ENCODE measurements at regions not wholly inside any gene's neighbourhood (a gene's known extent, or its start where the extent isn't known, plus 50 kb on each side); places are given as distances from the start of the nearest gene placed in this dataset.
A peak's percentile ranks its signal among the peaks of the same experiment; 100 is the strongest.

DNA sequence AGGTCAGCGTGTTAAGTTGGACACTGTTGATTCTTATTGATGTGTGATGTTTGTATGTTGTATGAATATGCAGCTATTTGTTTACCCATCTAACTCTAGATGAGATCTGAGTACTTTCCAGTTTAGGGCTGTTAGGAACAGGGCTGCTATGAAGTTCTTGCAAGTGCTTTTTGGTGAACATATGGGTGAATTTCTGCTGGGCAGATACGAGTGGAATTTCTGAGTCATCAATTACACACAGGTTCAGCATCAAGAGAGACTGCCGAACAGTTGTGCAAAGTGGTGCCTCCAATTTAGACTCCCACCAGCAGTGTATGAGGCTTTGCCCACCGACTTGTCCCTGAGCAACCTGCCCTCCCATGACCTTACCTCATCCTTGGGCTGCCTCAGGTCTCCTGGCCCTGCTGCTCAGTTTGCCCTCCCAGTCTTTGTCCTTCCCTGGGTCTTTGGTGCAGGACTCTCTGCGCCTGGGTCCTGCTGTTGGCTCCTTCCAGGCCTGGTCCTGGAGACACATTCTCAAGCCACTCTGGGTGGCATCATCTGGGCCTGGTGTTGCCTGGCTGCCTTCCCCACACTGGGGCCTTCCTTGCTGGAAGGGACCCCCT is 343.6 kb downstream of the PTPRU start:
- no peaks in the 10 kb centered on the region for H3K36me3 ChIP-seq
- TF ChIP-seq, protein P1, sequence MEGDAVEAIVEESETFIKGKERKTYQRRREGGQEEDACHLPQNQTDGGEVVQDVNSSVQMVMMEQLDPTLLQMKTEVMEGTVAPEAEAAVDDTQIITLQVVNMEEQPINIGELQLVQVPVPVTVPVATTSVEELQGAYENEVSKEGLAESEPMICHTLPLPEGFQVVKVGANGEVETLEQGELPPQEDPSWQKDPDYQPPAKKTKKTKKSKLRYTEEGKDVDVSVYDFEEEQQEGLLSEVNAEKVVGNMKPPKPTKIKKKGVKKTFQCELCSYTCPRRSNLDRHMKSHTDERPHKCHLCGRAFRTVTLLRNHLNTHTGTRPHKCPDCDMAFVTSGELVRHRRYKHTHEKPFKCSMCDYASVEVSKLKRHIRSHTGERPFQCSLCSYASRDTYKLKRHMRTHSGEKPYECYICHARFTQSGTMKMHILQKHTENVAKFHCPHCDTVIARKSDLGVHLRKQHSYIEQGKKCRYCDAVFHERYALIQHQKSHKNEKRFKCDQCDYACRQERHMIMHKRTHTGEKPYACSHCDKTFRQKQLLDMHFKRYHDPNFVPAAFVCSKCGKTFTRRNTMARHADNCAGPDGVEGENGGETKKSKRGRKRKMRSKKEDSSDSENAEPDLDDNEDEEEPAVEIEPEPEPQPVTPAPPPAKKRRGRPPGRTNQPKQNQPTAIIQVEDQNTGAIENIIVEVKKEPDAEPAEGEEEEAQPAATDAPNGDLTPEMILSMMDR (IDR thresholded peaks at IDR 0.05; ENCODE audit: low read depth, low read length) = no peak
- no peaks in the 10 kb centered on the region for H3K9me3 ChIP-seq (ENCODE audit: severe bottlenecking)
- no peaks in the 10 kb centered on the region for H3K27me3 ChIP-seq (ENCODE audit: insufficient read depth, low read depth, severe bottlenecking)
- no peak overlapping the region for H3K4me3 ChIP-seq (ENCODE audit: low read depth, low read length)
- no peak for DNase-seq
- no peak overlapping the region for H3K27ac ChIP-seq

DNA sequence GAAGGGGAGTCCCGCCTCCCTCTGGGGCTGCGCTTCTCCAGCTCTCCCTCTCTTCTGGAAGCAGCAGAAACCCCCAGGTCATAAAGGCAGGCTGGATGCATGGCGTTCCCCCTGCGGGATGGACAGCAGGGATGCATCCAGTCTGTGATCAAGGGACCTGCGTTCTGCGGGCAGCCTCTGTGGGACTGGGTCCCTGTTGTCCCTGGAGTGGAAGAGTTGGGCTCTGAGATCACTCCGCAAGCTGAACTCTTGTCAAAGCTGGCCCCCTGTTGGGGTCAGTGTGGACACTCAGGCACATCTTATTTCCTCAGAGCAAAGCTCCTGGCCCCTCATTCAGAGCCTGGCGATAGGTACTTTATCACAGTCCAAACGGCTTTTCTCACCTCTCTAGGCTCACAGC is 341.2 kb downstream of the PTPRU start:
- no peaks in the 10 kb centered on the region for H3K9me3 ChIP-seq (ENCODE audit: severe bottlenecking)
- DNase-seq = peak; percentile 21
- H3K4me3 ChIP-seq (ENCODE audit: low read depth, low read length) = no peak overlapping the region
- no peak overlapping the region for H3K27ac ChIP-seq
- no peaks in the 10 kb centered on the region for H3K36me3 ChIP-seq
- H3K27me3 ChIP-seq (ENCODE audit: insufficient read depth, low read depth, severe bottlenecking) = no peaks in the 10 kb centered on the region
- TF ChIP-seq, protein P1 (IDR thresholded peaks at IDR 0.05; ENCODE audit: low read depth, low read length) = peak; percentile 27; the same call in 1 of the 2 replicates

DNA sequence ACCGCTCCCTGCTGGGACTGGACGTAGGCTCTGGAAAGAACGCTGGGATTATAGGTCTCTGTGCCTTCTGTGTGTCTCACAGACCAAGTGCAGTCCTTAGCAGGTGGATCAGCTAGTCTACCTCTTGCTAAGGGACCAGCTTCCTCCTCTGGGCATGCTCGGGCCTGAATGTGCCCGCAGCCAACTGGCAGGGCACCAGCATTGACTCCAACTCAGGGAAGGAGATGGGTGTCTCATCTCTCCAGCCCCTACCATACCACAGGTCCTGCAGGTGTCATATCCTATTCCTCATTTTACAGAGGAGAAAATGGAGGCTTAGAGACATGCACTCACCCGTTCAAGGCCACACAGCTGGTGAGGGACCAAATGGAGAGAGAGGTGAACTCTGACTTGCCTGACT is 340.2 kb downstream of the PTPRU start:
- Histone ChIP-seq H3K27me3 (ENCODE audit: insufficient read depth, low read depth, severe bottlenecking) (no peaks in the 10 kb centered on the region), H3K36me3 (no peaks in the 10 kb centered on the region), H3K27ac (no peak overlapping the region), H3K9me3 (ENCODE audit: severe bottlenecking) (no peaks in the 10 kb centered on the region), H3K4me3 (ENCODE audit: low read depth, low read length) (no peak overlapping the region)
- no peak for DNase-seq
- TF ChIP-seq, protein P1 (IDR thresholded peaks at IDR 0.05; ENCODE audit: low read depth, low read length) = no peak

DNA sequence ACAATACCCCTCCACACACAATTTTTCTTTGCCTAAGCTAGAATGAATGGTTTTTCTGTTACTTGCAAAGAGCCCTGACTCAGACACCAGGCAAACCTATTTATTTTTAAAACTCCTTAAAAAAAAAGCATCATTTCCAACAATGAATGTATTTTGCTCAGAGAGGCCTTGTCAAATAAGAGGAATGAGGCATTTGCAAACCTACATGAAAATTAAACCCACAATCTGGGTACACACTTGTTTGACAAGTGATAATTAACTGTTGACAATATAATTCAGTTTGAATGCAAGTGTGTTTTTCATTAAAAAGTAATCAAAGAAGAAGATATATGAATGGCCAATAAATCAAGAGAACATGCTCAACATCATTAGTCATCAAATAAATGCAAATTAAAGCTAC is 339.5 kb downstream of the PTPRU start:
- no peak for DNase-seq
- TF ChIP-seq, protein P1 (IDR thresholded peaks at IDR 0.05; ENCODE audit: low read depth, low read length) = no peak
- H3K27me3 ChIP-seq (ENCODE audit: insufficient read depth, low read depth, severe bottlenecking) = no peaks in the 10 kb centered on the region
- H3K36me3 ChIP-seq = no peaks in the 10 kb centered on the region
- no peaks in the 10 kb centered on the region for H3K9me3 ChIP-seq (ENCODE audit: severe bottlenecking)
- no peak overlapping the region for H3K27ac ChIP-seq
- H3K4me3 ChIP-seq (ENCODE audit: low read depth, low read length) = no peak overlapping the region

DNA sequence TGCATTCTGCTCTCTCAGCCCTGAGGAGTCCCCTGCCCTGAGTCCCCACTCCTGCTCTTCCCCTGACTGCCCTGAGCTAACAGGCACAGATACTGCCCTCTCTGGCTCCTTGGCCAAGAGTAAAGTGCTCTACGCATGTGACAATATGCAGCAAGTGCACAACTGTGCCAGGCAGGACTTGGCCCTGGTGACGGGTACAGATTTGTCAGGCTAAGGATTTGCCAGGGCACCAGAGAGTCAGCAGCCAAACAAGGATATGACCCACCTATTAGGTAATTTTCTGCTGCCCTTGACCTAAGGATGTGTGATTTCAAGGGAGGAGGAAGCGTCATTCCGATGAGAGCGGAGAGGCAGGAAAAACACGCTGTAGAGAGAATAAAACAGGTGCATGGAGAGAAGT is 339.0 kb downstream of the PTPRU start:
- DNase-seq = no peak
- TF ChIP-seq, protein P1 (IDR thresholded peaks at IDR 0.05; ENCODE audit: low read depth, low read length) = no peak

DNA sequence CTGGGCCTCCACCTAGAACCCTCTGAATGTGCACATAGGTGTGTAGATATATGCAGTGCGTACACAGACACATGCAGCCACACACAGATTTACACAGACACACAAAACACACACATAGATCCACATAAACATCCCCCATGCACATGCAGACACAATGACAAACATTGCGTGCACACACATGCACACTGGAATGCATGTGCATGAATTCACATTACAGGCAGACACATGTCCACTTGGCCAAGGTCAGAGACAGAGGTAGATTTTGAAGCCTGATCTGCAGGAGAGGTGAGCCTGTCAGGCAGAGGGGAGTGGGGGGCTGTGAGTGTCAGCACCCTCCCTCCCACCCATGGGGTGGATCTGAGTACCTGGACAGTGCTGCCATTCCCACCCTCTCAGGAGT is 338.5 kb downstream of the PTPRU start:
- H3K27me3 ChIP-seq (ENCODE audit: insufficient read depth, low read depth, severe bottlenecking) = no peaks in the 10 kb centered on the region
- TF ChIP-seq, protein P1 (IDR thresholded peaks at IDR 0.05; ENCODE audit: low read depth, low read length) = no peak
- no peak overlapping the region for H3K4me3 ChIP-seq (ENCODE audit: low read depth, low read length)
- no peaks in the 10 kb centered on the region for H3K9me3 ChIP-seq (ENCODE audit: severe bottlenecking)
- DNase-seq = no peak
- H3K36me3 ChIP-seq = no peaks in the 10 kb centered on the region
- no peak overlapping the region for H3K27ac ChIP-seq

More for the DNA sequence above, 339.0 kb downstream of the PTPRU start:
- H3K27me3 ChIP-seq (ENCODE audit: insufficient read depth, low read depth, severe bottlenecking) = no peaks in the 10 kb centered on the region
- H3K36me3 ChIP-seq = no peaks in the 10 kb centered on the region
- no peak overlapping the region for H3K27ac ChIP-seq
- no peak overlapping the region for H3K4me3 ChIP-seq (ENCODE audit: low read depth, low read length)
- H3K9me3 ChIP-seq (ENCODE audit: severe bottlenecking) = no peaks in the 10 kb centered on the region
